Peyer's patch (tissue), 4 donors: ENCODE measurements at regions not wholly inside any gene's neighbourhood (a gene's known extent, or its start where the extent isn't known, plus 50 kb on each side); places are given as distances from the start of the nearest gene placed in this dataset.

Source experiments
- DNase-seq, 3 donors: peaks; one replicate each; pipeline ENCODE4 v3.0.0-alpha.2; 2017 to 2019
- H3K27ac ChIP-seq, 4 donors: fragments of 200-600 bp; sonication (generic); one replicate each; pipeline ENCODE4 v1.5.1; 2016 to 2019
- H3K27me3 ChIP-seq, 2 donors: fragments of 200-600 bp; sonication (generic); one replicate each; pipeline ENCODE4 v1.5.1; 2019
- H3K36me3 ChIP-seq, 3 donors: fragments of 200-600 bp; sonication (generic); one replicate each; pipeline ENCODE4 v1.5.1; 2016 to 2019
- H3K4me1 ChIP-seq, 4 donors: fragments of 200-600 bp; sonication (generic); one replicate each; pipeline ENCODE4 v1.5.1; 2016 to 2019
- H3K4me3 ChIP-seq, 4 donors: fragments of 200-600 bp; sonication (generic); 1 replicate in 3 of 4; 2 replicates in 1 of 4; pipeline ENCODE4 v1.5.1; 2016 to 2019; ENCODE audit warnings: mild to moderate bottlenecking in 1 of 4
- H3K9me3 ChIP-seq, 4 donors: fragments of 200-600 bp; sonication (generic); one replicate each; pipeline ENCODE4 v1.5.1; 2016 to 2019; ENCODE audit warnings: mild to moderate bottlenecking in 1 of 4
- POLR2A ChIP-seq, 2 donors: fragments of 450-650 bp; IDR thresholded peaks; one replicate each; pipeline ENCODE4 v1.5.1; 2017; ENCODE audit warnings: antibody characterized with exemption in 2 of 2, mild to moderate bottlenecking in 2 of 2, moderate library complexity in 2 of 2
- TF ChIP-seq, protein P1 (sequence below), 6 experiments: fragments of 450-650 bp in 4 of 6; fragments of 200-600 bp in 2 of 6; sonication (generic) in 1 of 6; IDR thresholded peaks; one replicate each; pipeline ENCODE4 v1.5.1; 2017 to 2019; ENCODE audit warnings: antibody characterized with exemption in 6 of 6, mild to moderate bottlenecking in 3 of 6, moderate library complexity in 1 of 6

DNA sequence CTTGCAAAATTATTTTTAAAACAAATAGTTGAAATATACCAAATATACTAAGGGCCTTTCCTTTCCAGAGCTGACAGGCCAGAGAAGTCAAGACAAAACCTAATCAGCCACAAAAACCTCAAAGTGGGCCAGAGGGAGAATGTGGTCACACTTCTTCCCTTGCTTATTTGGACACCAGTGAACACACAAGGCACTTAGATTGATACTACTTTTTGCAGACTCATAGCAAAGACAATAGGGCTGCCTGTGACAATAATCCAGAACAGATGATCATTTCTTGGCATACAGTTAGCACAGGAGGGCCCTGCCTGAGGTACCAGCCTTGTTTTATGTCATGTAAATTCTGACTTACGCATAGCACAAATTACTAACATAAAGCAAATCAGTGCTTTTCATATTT is 215.7 kb upstream of the NEIL3 start:
- H3K36me3 ChIP-seq, result no peaks in the 10 kb centered on the region

DNA sequence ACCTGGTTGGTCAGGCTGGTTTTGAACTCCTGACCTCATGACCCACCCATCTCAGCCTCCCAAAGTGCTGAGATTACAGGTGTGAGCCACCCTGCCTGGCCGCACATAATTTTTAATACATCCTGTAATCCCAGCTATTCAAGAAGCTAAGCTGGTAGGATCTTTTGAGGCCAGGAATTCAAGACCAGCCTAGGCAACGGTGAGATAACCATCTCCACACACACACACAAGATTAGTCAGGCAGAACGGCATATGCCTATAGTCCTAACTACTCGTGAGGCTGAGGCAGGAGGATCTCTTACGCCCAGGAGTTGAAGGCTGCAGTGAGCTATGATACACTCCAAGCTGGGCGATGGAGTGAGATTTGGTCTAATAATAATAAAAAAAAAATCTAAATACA is 212.4 kb upstream of the NEIL3 start:
- no peaks in the 10 kb centered on the region for H3K36me3 ChIP-seq
- H3K9me3 ChIP-seq, result no peaks in the 10 kb centered on the region
- H3K4me1 ChIP-seq, result no peaks in the 10 kb centered on the region
- H3K4me3 ChIP-seq, result no peak overlapping the region
- H3K27ac ChIP-seq, result no peak overlapping the region
- DNase-seq, result no peak
- TF ChIP-seq POLR2A (IDR thresholded peaks at IDR 0.05), result no peak
- TF ChIP-seq, protein P1, sequence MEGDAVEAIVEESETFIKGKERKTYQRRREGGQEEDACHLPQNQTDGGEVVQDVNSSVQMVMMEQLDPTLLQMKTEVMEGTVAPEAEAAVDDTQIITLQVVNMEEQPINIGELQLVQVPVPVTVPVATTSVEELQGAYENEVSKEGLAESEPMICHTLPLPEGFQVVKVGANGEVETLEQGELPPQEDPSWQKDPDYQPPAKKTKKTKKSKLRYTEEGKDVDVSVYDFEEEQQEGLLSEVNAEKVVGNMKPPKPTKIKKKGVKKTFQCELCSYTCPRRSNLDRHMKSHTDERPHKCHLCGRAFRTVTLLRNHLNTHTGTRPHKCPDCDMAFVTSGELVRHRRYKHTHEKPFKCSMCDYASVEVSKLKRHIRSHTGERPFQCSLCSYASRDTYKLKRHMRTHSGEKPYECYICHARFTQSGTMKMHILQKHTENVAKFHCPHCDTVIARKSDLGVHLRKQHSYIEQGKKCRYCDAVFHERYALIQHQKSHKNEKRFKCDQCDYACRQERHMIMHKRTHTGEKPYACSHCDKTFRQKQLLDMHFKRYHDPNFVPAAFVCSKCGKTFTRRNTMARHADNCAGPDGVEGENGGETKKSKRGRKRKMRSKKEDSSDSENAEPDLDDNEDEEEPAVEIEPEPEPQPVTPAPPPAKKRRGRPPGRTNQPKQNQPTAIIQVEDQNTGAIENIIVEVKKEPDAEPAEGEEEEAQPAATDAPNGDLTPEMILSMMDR (IDR thresholded peaks at IDR 0.05), result no peak
- H3K27me3 ChIP-seq, result no peaks in the 10 kb centered on the region

More for the DNA sequence above, 215.7 kb upstream of the NEIL3 start:
- Histone ChIP-seq H3K4me3 (no peak overlapping the region), H3K9me3 (no peaks in the 10 kb centered on the region), H3K27ac (no peak overlapping the region), H3K4me1 (no peaks in the 10 kb centered on the region), H3K27me3 (no peaks in the 10 kb centered on the region)
- DNase-seq, result no peak
- no peak for TF ChIP-seq POLR2A (IDR thresholded peaks at IDR 0.05)
- TF ChIP-seq, protein P1 (IDR thresholded peaks at IDR 0.05), result no peak

GRCh38 chr4:177099211-177099610 is 210.5 kb upstream of the NEIL3 start:
- H3K36me3 ChIP-seq, result no peaks in the 10 kb centered on the region
- no peaks in the 10 kb centered on the region for H3K9me3 ChIP-seq
- TF ChIP-seq, protein P1 (IDR thresholded peaks at IDR 0.05), result no peak
- TF ChIP-seq POLR2A (IDR thresholded peaks at IDR 0.05), result no peak
- no peak overlapping the region for H3K27ac ChIP-seq
- H3K27me3 ChIP-seq, result no peaks in the 10 kb centered on the region
- no peak overlapping the region for H3K4me3 ChIP-seq
- H3K4me1 ChIP-seq, result no peaks in the 10 kb centered on the region
- DNase-seq, result no peak

DNA sequence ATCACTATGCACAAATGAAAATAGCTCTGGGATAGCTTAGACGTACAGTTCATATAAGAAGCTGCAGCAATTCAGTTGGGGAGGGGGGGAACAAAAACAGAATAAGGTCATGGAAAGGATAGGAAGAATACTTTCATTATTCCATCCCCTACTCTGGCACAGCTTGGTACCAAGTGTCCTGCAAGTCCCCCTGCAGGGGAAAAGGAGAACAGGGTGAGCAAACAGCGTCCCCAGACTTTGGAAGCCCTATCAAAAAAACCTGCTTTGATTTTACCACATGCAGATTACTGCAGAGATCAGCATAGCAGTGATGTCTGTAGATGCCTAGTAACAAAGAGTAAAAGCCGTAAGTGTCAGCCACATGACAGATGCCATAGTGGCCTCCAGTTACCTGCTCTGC is 209.4 kb upstream of the NEIL3 start:
- H3K27me3 ChIP-seq, result no peaks in the 10 kb centered on the region
- no peaks in the 10 kb centered on the region for H3K36me3 ChIP-seq
- H3K9me3 ChIP-seq, result no peaks in the 10 kb centered on the region
- no peak overlapping the region for H3K4me3 ChIP-seq
- no peak overlapping the region for H3K27ac ChIP-seq
- no peak for TF ChIP-seq POLR2A (IDR thresholded peaks at IDR 0.05)
- TF ChIP-seq, protein P1 (IDR thresholded peaks at IDR 0.05), result no peak
- no peak for DNase-seq
- H3K4me1 ChIP-seq, result no peaks in the 10 kb centered on the region

DNA sequence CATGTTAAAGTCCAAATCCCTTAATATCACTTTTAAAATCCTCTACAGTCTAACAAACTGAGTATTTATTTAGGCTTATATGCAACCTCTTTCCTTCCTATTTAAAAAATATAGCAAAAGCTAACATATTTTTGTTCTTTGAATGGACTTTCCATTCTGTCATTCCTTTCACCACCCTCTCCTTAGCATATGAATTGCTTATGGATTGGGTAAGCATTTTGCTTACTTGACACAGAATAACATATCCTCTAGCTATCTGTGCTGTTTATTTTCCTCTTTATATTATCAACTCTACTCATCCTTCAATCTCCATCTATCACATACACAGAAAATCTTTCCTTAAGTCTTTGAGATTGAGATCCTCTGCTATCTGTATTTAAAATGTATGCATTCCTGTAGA is 206.1 kb upstream of the NEIL3 start:
- Histone ChIP-seq H3K4me3 (no peak overlapping the region), H3K4me1 (no peaks in the 10 kb centered on the region), H3K27me3 (no peaks in the 10 kb centered on the region), H3K9me3 (no peaks in the 10 kb centered on the region), H3K36me3 (no peaks in the 10 kb centered on the region), H3K27ac (no peak overlapping the region)
- DNase-seq, result no peak
- TF ChIP-seq POLR2A (IDR thresholded peaks at IDR 0.05), result no peak
- TF ChIP-seq, protein P1 (IDR thresholded peaks at IDR 0.05), result no peak

DNA sequence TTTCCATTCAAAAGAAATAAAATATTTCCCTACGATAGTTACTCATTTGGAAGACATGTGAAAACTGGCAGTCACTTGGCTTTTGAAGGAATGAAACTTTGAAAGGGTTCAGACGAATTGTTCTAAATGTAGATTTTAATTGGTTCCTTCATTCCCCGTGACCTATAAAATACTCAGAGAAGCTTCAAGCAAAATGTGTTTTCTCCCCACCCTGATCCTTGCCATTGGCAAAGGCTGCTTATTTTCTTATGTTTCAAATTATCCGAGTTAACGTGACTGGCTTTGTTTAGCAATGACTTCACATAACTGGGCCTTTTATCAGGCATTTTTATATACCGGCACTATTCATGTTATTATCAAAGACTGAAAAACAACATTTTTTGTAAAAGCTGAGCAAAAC is 204.1 kb upstream of the NEIL3 start:
- no peaks in the 10 kb centered on the region for H3K9me3 ChIP-seq
- H3K27me3 ChIP-seq, result no peaks in the 10 kb centered on the region
- H3K27ac ChIP-seq, result no peak overlapping the region
- H3K4me1 ChIP-seq, result no peaks in the 10 kb centered on the region
- no peak for DNase-seq
- TF ChIP-seq, protein P1 (IDR thresholded peaks at IDR 0.05), result no peak
- no peak for TF ChIP-seq POLR2A (IDR thresholded peaks at IDR 0.05)
- H3K4me3 ChIP-seq, result no peak overlapping the region
- no peaks in the 10 kb centered on the region for H3K36me3 ChIP-seq
